ENCODE measurements at regions not wholly inside any gene's neighbourhood (a gene's known extent, or its start where the extent isn't known, plus 50 kb on each side); places are given as distances from the start of the nearest gene placed in this dataset.

- no peak overlapping the region for H3K4me3 Mint-ChIP-seq
- no peak for TF ChIP-seq CTCF (IDR thresholded peaks at IDR 0.05; ENCODE audit: unreplicated experiment)
- H3K9me3 Mint-ChIP-seq: no peaks in the 10 kb centered on the region
- H3K36me3 Mint-ChIP-seq: no peaks in the 10 kb centered on the region
- no peak overlapping the region for H3K27ac Mint-ChIP-seq
- no peaks in the 10 kb centered on the region for H3K27me3 Mint-ChIP-seq (ENCODE audit: low read depth)
- DNase-seq (ENCODE audit: low spot score in 2 of 2, unreplicated experiment in 2 of 2): no peak
- peaks cover 61% of the 10 kb centered on the region for H3K4me1 Mint-ChIP-seq
These were observed 441.0 kb upstream of the NPVF start for GRCh38 chr7:25669281-25669781.

GRCh38 chr7:25669961-25670841 lies 441.9 kb upstream of the NPVF start:
- Mint-ChIP-seq H3K27me3 (ENCODE audit: low read depth) (no peaks in the 10 kb centered on the region), H3K4me3 (peak overlapping the region; percentile 4), H3K36me3 (no peaks in the 10 kb centered on the region), H3K4me1 (peaks cover 57% of the 10 kb centered on the region), H3K27ac (peak overlapping the region; percentile 53), H3K9me3 (no peaks in the 10 kb centered on the region)
- no peak for DNase-seq (ENCODE audit: low spot score in 2 of 2, unreplicated experiment in 2 of 2)
- no peak for TF ChIP-seq CTCF (IDR thresholded peaks at IDR 0.05; ENCODE audit: unreplicated experiment)

GRCh38 chr7:25671111-25671510 lies 442.8 kb upstream of the NPVF start:
- DNase-seq (ENCODE audit: low spot score in 2 of 2, unreplicated experiment in 2 of 2): no peak
- Mint-ChIP-seq H3K4me1 (peaks cover 49% of the 10 kb centered on the region), H3K36me3 (no peaks in the 10 kb centered on the region), H3K4me3 (no peak overlapping the region), H3K27ac (no peak overlapping the region), H3K9me3 (no peaks in the 10 kb centered on the region), H3K27me3 (ENCODE audit: low read depth) (no peaks in the 10 kb centered on the region)
- no peak for TF ChIP-seq CTCF (IDR thresholded peaks at IDR 0.05; ENCODE audit: unreplicated experiment)

GRCh38 chr7:25672496-25672895 lies 444.2 kb upstream of the NPVF start:
- Mint-ChIP-seq H3K27ac (no peak overlapping the region), H3K4me3 (no peak overlapping the region), H3K9me3 (no peaks in the 10 kb centered on the region), H3K36me3 (no peaks in the 10 kb centered on the region), H3K4me1 (peaks cover 45% of the 10 kb centered on the region), H3K27me3 (ENCODE audit: low read depth) (no peaks in the 10 kb centered on the region)
- no peak for TF ChIP-seq CTCF (IDR thresholded peaks at IDR 0.05; ENCODE audit: unreplicated experiment)
- DNase-seq (ENCODE audit: low spot score in 2 of 2, unreplicated experiment in 2 of 2): no peak

GRCh38 chr7:25675789-25676474 lies 447.6 kb upstream of the NPVF start:
- TF ChIP-seq CTCF (IDR thresholded peaks at IDR 0.05; ENCODE audit: unreplicated experiment): no peak
- H3K4me1 Mint-ChIP-seq: peaks cover 25% of the 10 kb centered on the region
- DNase-seq (ENCODE audit: low spot score in 2 of 2, unreplicated experiment in 2 of 2): no peak
- H3K4me3 Mint-ChIP-seq: no peak overlapping the region
- H3K27ac Mint-ChIP-seq: no peak overlapping the region
- no peaks in the 10 kb centered on the region for H3K36me3 Mint-ChIP-seq
- no peaks in the 10 kb centered on the region for H3K9me3 Mint-ChIP-seq
- H3K27me3 Mint-ChIP-seq (ENCODE audit: low read depth): no peaks in the 10 kb centered on the region

Measured in mesothelial cell of epicardium (in vitro differentiated cells).